ENCODE measurements at regions not wholly inside any gene's neighbourhood (a gene's known extent, or its start where the extent isn't known, plus 50 kb on each side); places are given as distances from the start of the nearest gene placed in this dataset.

DNA sequence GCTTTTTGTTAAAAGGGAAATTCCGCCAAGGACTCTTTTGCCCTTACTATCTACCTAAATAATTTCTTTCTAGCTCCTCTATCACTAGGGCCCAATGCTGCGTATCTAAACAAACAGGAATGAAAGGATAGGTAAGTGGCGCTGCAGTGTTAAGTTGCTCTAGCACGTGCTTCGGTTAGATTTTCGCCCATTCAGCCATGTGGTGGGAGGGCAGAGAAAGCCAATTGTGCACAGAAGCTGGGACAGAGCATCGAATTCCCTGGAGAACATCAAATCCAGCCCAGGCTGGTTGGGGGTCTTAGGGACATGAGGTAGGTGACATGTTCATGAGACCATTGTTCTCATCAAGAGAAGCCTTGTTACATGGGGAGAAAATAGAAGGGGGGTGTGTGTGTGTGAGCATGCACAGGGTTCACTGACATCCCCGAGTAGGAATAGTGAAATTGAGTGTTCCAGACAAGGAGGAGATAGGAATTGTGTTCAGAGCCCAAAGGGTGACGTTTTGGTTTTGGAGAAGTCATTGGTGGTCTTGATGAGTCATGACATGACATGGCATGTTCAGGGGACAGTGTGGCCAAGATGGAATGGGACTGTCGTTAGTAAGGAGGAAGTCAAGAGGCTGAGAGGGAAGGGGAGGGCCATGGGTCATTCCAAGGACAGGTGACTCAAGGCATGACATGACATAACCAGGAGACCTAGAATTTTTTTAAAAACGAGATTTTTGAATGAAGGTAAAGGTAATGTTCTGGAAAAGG is 107.1 kb downstream of the TLR5 start:
- TF ChIP-seq, protein P1, sequence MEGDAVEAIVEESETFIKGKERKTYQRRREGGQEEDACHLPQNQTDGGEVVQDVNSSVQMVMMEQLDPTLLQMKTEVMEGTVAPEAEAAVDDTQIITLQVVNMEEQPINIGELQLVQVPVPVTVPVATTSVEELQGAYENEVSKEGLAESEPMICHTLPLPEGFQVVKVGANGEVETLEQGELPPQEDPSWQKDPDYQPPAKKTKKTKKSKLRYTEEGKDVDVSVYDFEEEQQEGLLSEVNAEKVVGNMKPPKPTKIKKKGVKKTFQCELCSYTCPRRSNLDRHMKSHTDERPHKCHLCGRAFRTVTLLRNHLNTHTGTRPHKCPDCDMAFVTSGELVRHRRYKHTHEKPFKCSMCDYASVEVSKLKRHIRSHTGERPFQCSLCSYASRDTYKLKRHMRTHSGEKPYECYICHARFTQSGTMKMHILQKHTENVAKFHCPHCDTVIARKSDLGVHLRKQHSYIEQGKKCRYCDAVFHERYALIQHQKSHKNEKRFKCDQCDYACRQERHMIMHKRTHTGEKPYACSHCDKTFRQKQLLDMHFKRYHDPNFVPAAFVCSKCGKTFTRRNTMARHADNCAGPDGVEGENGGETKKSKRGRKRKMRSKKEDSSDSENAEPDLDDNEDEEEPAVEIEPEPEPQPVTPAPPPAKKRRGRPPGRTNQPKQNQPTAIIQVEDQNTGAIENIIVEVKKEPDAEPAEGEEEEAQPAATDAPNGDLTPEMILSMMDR (conservative IDR thresholded peaks at IDR 0.05; ENCODE audit: low read depth, low read length): no peak
- no peak for TF ChIP-seq EZH2 (IDR thresholded peaks at IDR 0.05; ENCODE audit: low read length, unreplicated experiment)

All from PC-3 (cell line).